SK-N-SH (cell line): ENCODE measurements at regions not wholly inside any gene's neighbourhood (a gene's known extent, or its start where the extent isn't known, plus 50 kb on each side); places are given as distances from the start of the nearest gene placed in this dataset.

Experiments
- CTCF ChIP-seq: fragments of 200-600 bp; sonication (generic); IDR thresholded peaks from 2 replicates; pipeline ENCODE4 v1.6.1; 2017; ENCODE audit warnings: antibody characterized with exemption, mild to moderate bottlenecking, moderate library complexity
- EP300 ChIP-seq, 2 experiments: IDR thresholded peaks; 2 replicates each; pipeline versions ENCODE4 v1.4.0 to v1.6.1; 2012; ENCODE audit warnings: borderline replicate concordance in 1 of 2, low read depth in 1 of 2, low read length in 1 of 2
- NRF1 ChIP-seq: IDR thresholded peaks from 2 replicates; pipeline ENCODE4 v1.6.1; 2012; ENCODE audit warnings: low read depth, mild to moderate bottlenecking, low read length
- POLR2AphosphoS5 ChIP-seq: IDR thresholded peaks from 2 replicates; pipeline ENCODE4 v1.6.1; 2012; ENCODE audit warnings: low read depth, low read length
- RAD21 ChIP-seq: IDR thresholded peaks from 2 replicates; pipeline ENCODE4 v1.6.1; 2012; ENCODE audit warnings: mild to moderate bottlenecking, low read length
- REST ChIP-seq: IDR thresholded peaks from 2 replicates; pipeline ENCODE4 v1.6.1; 2012; ENCODE audit warnings: mild to moderate bottlenecking, low read depth, low read length, moderate library complexity
- RFX5 ChIP-seq: IDR thresholded peaks from 2 replicates; pipeline ENCODE4 v1.6.1; 2012; ENCODE audit warnings: mild to moderate bottlenecking, improper control_type of control experiment, low read length
- TCF12 ChIP-seq: IDR thresholded peaks from 2 replicates; pipeline ENCODE4 v1.4.0; 2012
- YY1 ChIP-seq: IDR thresholded peaks from 2 replicates; pipeline ENCODE4 v1.4.0; 2012; ENCODE audit warnings: low read depth, mild to moderate bottlenecking

GRCh38 chr1:82861749-82862148 lies 1061.0 kb downstream of the ADGRL2 start:
- no peak for TF ChIP-seq REST
- no peak for TF ChIP-seq CTCF
- TF ChIP-seq EP300 (IDR thresholded peaks at IDR 0.05; ENCODE audit: borderline replicate concordance in 1 of 2, low read depth in 1 of 2, low read length in 1 of 2) = no peak
- TF ChIP-seq RFX5 = no peak
- no peak for TF ChIP-seq NRF1
- TF ChIP-seq TCF12 = no peak
- TF ChIP-seq RAD21 = no peak
- no peak for TF ChIP-seq YY1
- no peak for TF ChIP-seq POLR2AphosphoS5
